K562 (cell line): ENCODE measurements at regions not wholly inside any gene's neighbourhood (a gene's known extent, or its start where the extent isn't known, plus 50 kb on each side); places are given as distances from the start of the nearest gene placed in this dataset.

Experiments
- CEBPZ ChIP-seq: fragments of 150-350 bp; IDR thresholded peaks from 2 replicates; pipeline ENCODE4 v1.6.1; 2014; ENCODE audit warnings: low read depth, mild to moderate bottlenecking, low read length, borderline replicate concordance
- CHD2 ChIP-seq: IDR thresholded peaks from 2 replicates; pipeline ENCODE4 v1.6.1; 2011; ENCODE audit warnings: low read depth, low read length
- CTCF ChIP-seq, 3 experiments: IDR thresholded peaks in 2 of 3; conservative IDR thresholded peaks in 1 of 3; 2 replicates each; pipeline ENCODE4 v1.5.1; 2011 to 2012; ENCODE audit warnings: low read length in 3 of 3, mild to moderate bottlenecking in 3 of 3, control low read depth in 2 of 3, improper control_type of control experiment in 1 of 3, inconsistent platforms in 1 of 3, low read depth in 1 of 3, mixed read lengths in 1 of 3, moderate library complexity in 1 of 3; ENCODE audit not compliant: insufficient read depth in 2 of 3
- DPF2 ChIP-seq: fragments of 450-650 bp; IDR thresholded peaks from 2 replicates; pipeline ENCODE4 v1.6.1; 2016
- EZH2 ChIP-seq: IDR thresholded peaks from 2 replicates; pipeline ENCODE4 v1.6.1; 2012; ENCODE audit warnings: low read depth, mild to moderate bottlenecking, inconsistent platforms, low read length, borderline replicate concordance
- FOXO4 ChIP-seq: fragments of 450-650 bp; formaldehyde crosslinking; IDR thresholded peaks from 2 replicates; pipeline ENCODE4 v1.4.0; 2020; ENCODE audit warnings: mild to moderate bottlenecking, moderate library complexity
- HES1 ChIP-seq: fragments of 450-650 bp; IDR thresholded peaks from 2 replicates; pipeline ENCODE4 v1.6.1; 2016; ENCODE audit warnings: low read depth, mild to moderate bottlenecking, moderate library complexity
- KAT7 ChIP-seq: sonication (generic); formaldehyde crosslinking; IDR thresholded peaks from 2 replicates; pipeline ENCODE4 v1.8.0; 2022; ENCODE audit warnings: missing genetic modification reagents, mild to moderate bottlenecking, borderline replicate concordance
- NR2C2 ChIP-seq, 2 experiments: fragments of 200-800 bp in 1 of 2; sonication (Bioruptor generic) in 1 of 2; sonication (generic) in 1 of 2; formaldehyde crosslinking in 1 of 2; IDR thresholded peaks; 2 replicates each; pipeline versions ENCODE4 v1.6.1 to v1.8.0; 2016 to 2022; ENCODE audit warnings: mild to moderate bottlenecking in 1 of 2, missing compliant biosample characterization in 1 of 2, missing genetic modification characterization in 1 of 2, missing genetic modification reagents in 1 of 2
- NR3C1 ChIP-seq: sonication (generic); formaldehyde crosslinking; IDR thresholded peaks from 2 replicates; pipeline ENCODE4 v1.8.1; 2022; ENCODE audit warnings: missing genetic modification reagents
- PATZ1 ChIP-seq: fragments of 250-450 bp; sonication (Bioruptor Pico); IDR thresholded peaks from 2 replicates; pipeline ENCODE4 v1.5.0; 2020; ENCODE audit warnings: mild to moderate bottlenecking, borderline replicate concordance
- POLR2A ChIP-seq: fragments of 450-650 bp; conservative IDR thresholded peaks from 2 replicates; pipeline ENCODE4 v1.6.1; 2016
- POLR2AphosphoS5 ChIP-seq: IDR thresholded peaks from 2 replicates; pipeline ENCODE4 v1.6.1; 2011; ENCODE audit warnings: mild to moderate bottlenecking, low read depth, low read length, moderate library complexity; ENCODE audit not compliant: control insufficient read depth, insufficient read depth
- ZFX ChIP-seq: sonication (generic); formaldehyde crosslinking; IDR thresholded peaks from 2 replicates; pipeline ENCODE4 v1.8.0; 2022; ENCODE audit warnings: mild to moderate bottlenecking, missing genetic modification reagents, moderate library complexity

- no peak for TF ChIP-seq DPF2
- no peak for TF ChIP-seq EZH2
- no peak for TF ChIP-seq CTCF (IDR thresholded peaks at IDR 0.05 in 2 of 3, conservative IDR thresholded peaks at IDR 0.05 in 1 of 3; ENCODE audit: insufficient read depth in 2 of 3, low read depth in 1 of 3, low read length in 3 of 3)
- TF ChIP-seq POLR2AphosphoS5, result no peak
- no peak for TF ChIP-seq ZFX (CRISPR knock-in tag)
- TF ChIP-seq KAT7, result no peak
- TF ChIP-seq POLR2A, result no peak
- no peak for TF ChIP-seq CHD2
- TF ChIP-seq NR2C2 (CRISPR knock-in tag; IDR thresholded peaks at IDR 0.05), result no peak
- no peak for TF ChIP-seq NR2C2 (tag; IDR thresholded peaks at IDR 0.05)
- TF ChIP-seq CEBPZ, result no peak
- TF ChIP-seq PATZ1 (CRISPR knock-in tag), result no peak
- no peak for TF ChIP-seq NR3C1 (CRISPR knock-in tag)
- no peak for TF ChIP-seq FOXO4
- TF ChIP-seq HES1, result no peak
Measured at GRCh38 chr14:37848985-37849621, 253.7 kb downstream of the TTC6 start.
